OCI-LY1 (cell line): ENCODE measurements at regions not wholly inside any gene's neighbourhood (a gene's known extent, or its start where the extent isn't known, plus 50 kb on each side); places are given as distances from the start of the nearest gene placed in this dataset.

Experiments
- CTCF ChIP-seq: fragments of 200-600 bp; sonication (generic), shearing (Covaris generic); IDR thresholded peaks from 2 replicates; pipeline ENCODE4 v1.5.1; 2017; ENCODE audit warnings: mild to moderate bottlenecking, antibody characterized with exemption, low read length, moderate library complexity, mixed read lengths
- EZH2 ChIP-seq: fragments of 200-600 bp; sonication (generic), shearing (Covaris generic); IDR thresholded peaks from 2 replicates; pipeline ENCODE4 v1.8.0; 2017; ENCODE audit warnings: borderline replicate concordance, mixed run types, mild to moderate bottlenecking, antibody characterized with exemption, low read length, moderate library complexity, mixed read lengths

GRCh38 chr16:87169509-87169995 is 147.6 kb downstream of the C16orf95 start:
- TF ChIP-seq EZH2 (no peak), CTCF (no peak)
